H1 (cell line): ENCODE measurements at regions not wholly inside any gene's neighbourhood (a gene's known extent, or its start where the extent isn't known, plus 50 kb on each side); places are given as distances from the start of the nearest gene placed in this dataset.

Experiments used
- CTCF ChIA-PET: fragments of 300-600 bp; sonication (Branson Sonifier 250); formaldehyde crosslinking; loops from one replicate; lab custom pipeline; 2021; ENCODE audit not compliant: partially characterized antibody; lab: Charles Lee
- POLR2A ChIA-PET: fragments of 300-600 bp; sonication (Branson Sonifier 250); formaldehyde crosslinking; loops from one replicate; lab custom pipeline; 2021; ENCODE audit warnings: inconsistent platforms; ENCODE audit not compliant: partially characterized antibody; lab: Charles Lee
- DNase-seq, 2 experiments: peaks; one replicate each; pipeline versions ENCODE4 v3.0.0 to v3.0.0-alpha.2; 2010 to 2022; ENCODE audit warnings: low spot score in 2 of 2, low read depth in 1 of 2, mixed read lengths in 1 of 2
- FAIRE-seq: peaks from 2 replicates; lab custom pipeline; 2011; peaks lifted over from hg19 to GRCh38; lab: Jason Lieb, UNC
- H2AFZ ChIP-seq: 2 replicates; pipeline ENCODE4 v1.8.1; 2012; ENCODE audit warnings: low read length, inconsistent platforms
- H2AK5ac ChIP-seq: 2 replicates; pipeline ENCODE4 v1.6.1; 2013; ENCODE audit warnings: low read depth, low read length
- H2BK120ac ChIP-seq: replicated peaks from 2 replicates; pipeline ENCODE3; 2013; ENCODE audit warnings: low read depth, low read length, inconsistent platforms
- H2BK12ac ChIP-seq: 2 replicates; pipeline ENCODE4 v1.6.1; 2013; ENCODE audit warnings: low read depth, low read length
- H2BK15ac ChIP-seq: 2 replicates; pipeline ENCODE4 v1.6.1; 2013; ENCODE audit warnings: low read length
- H2BK20ac ChIP-seq: 2 replicates; pipeline ENCODE4 v1.6.1; 2013; ENCODE audit warnings: low read length
- H2BK5ac ChIP-seq: 2 replicates; pipeline ENCODE4 v1.6.1; 2013; ENCODE audit warnings: low read depth, low read length
- H3K14ac ChIP-seq: 2 replicates; pipeline ENCODE4 v1.6.1; 2013; ENCODE audit warnings: inconsistent platforms; ENCODE audit not compliant: insufficient read length
- H3K18ac ChIP-seq: 2 replicates; pipeline ENCODE4 v1.6.1; 2013; ENCODE audit warnings: low read length; ENCODE audit errors: extremely low read depth
- H3K23ac ChIP-seq: 2 replicates; pipeline ENCODE4 v1.6.1; 2013; ENCODE audit warnings: inconsistent platforms; ENCODE audit not compliant: insufficient read length
- H3K23me2 ChIP-seq: 2 replicates; pipeline ENCODE4 v1.6.1; 2013; ENCODE audit warnings: low read depth, low read length
- H3K27ac ChIP-seq: 2 replicates; pipeline ENCODE4 v1.6.1; 2011; ENCODE audit warnings: low read depth, low read length, inconsistent platforms
- H3K27me3 ChIP-seq, 4 experiments: replicated peaks in 1 of 4; 1 replicate in 1 of 4; 2 replicates in 3 of 4; pipeline versions ENCODE4 v1.6.1 to v1.8.1; 2011 to 2013; ENCODE audit warnings: low read length in 3 of 4, mild to moderate bottlenecking in 3 of 4, inconsistent platforms in 2 of 4, mixed read lengths in 2 of 4, moderate library complexity in 1 of 4; ENCODE audit not compliant: control insufficient read depth in 3 of 4, insufficient read depth in 3 of 4; ENCODE audit errors: extremely low read depth in 1 of 4
- H3K36me3 ChIP-seq, 4 experiments: 2 replicates each; pipeline versions ENCODE4 v1.6.1 to v1.8.1; 2011 to 2013; ENCODE audit warnings: mild to moderate bottlenecking in 4 of 4, low read length in 3 of 4, moderate library complexity in 2 of 4, control low read depth in 1 of 4, inconsistent platforms in 1 of 4; ENCODE audit not compliant: insufficient read depth in 4 of 4, control insufficient read depth in 2 of 4
- H3K4ac ChIP-seq: replicated peaks from 2 replicates; pipeline ENCODE3; 2013; ENCODE audit warnings: low read length, low read depth, mixed read lengths, inconsistent platforms; ENCODE audit not compliant: insufficient read length
- H3K4me1 ChIP-seq, 4 experiments: replicated peaks in 1 of 4; 1 replicate in 1 of 4; 2 replicates in 3 of 4; pipeline versions ENCODE4 v1.6.1 to v1.8.1; 2011 to 2013; ENCODE audit warnings: low read length in 3 of 4, inconsistent platforms in 2 of 4, mixed read lengths in 1 of 4; ENCODE audit not compliant: insufficient read depth in 4 of 4, control insufficient read depth in 3 of 4
- H3K4me2 ChIP-seq, 2 experiments: 2 replicates each; pipeline versions ENCODE4 v1.6.1 to v1.8.1; 2011 to 2013; ENCODE audit warnings: low read depth in 2 of 2, low read length in 2 of 2, control low read depth in 1 of 2, inconsistent platforms in 1 of 2, mild to moderate bottlenecking in 1 of 2; ENCODE audit not compliant: insufficient read depth in 1 of 2
- H3K4me3 ChIP-seq, 4 experiments: fragments of 200-600, 300-600 bp in 1 of 4; sonication (generic), shearing (Covaris generic), sonication (Bioruptor Twin) in 1 of 4; 2 replicates each; pipeline versions ENCODE4 v1.5.1 to v1.8.1; 2011 to 2016; ENCODE audit warnings: low read length in 4 of 4, low read depth in 3 of 4, control low read depth in 2 of 4, inconsistent platforms in 2 of 4, mild to moderate bottlenecking in 2 of 4, mixed read lengths in 1 of 4, moderate library complexity in 1 of 4; ENCODE audit not compliant: insufficient read depth in 2 of 4; ENCODE audit errors: extremely low read depth in 1 of 4
- H3K56ac ChIP-seq: replicated peaks from 2 replicates; pipeline ENCODE3; 2013; ENCODE audit warnings: low read depth, mild to moderate bottlenecking, mixed read lengths, low read length, inconsistent platforms; ENCODE audit not compliant: insufficient read length
- H3K79me1 ChIP-seq: 2 replicates; pipeline ENCODE4 v1.6.1; 2013; ENCODE audit warnings: low read depth, low read length, control low read depth
- H3K79me2 ChIP-seq, 2 experiments: 2 replicates each; pipeline versions ENCODE4 v1.6.1 to v1.8.1; 2012 to 2013; ENCODE audit warnings: low read length in 2 of 2, mild to moderate bottlenecking in 2 of 2, inconsistent platforms in 1 of 2; ENCODE audit not compliant: insufficient read depth in 2 of 2, control insufficient read depth in 1 of 2
- H3K9ac ChIP-seq, 4 experiments: replicated peaks in 1 of 4; 1 replicate in 1 of 4; 2 replicates in 3 of 4; pipeline versions ENCODE4 v1.6.1 to v1.8.1; 2011 to 2013; ENCODE audit warnings: low read depth in 3 of 4, low read length in 3 of 4, control low read depth in 2 of 4, mild to moderate bottlenecking in 2 of 4, moderate library complexity in 2 of 4, inconsistent platforms in 1 of 4; ENCODE audit errors: extremely low read depth in 1 of 4
- H3K9me3 ChIP-seq, 2 experiments: 2 replicates each; pipeline versions ENCODE4 v1.6.1 to v1.8.1; 2012 to 2013; ENCODE audit warnings: mild to moderate bottlenecking in 2 of 2, moderate library complexity in 2 of 2, control low read depth in 1 of 2, inconsistent platforms in 1 of 2, low read depth in 1 of 2, low read length in 1 of 2, mixed read lengths in 1 of 2; ENCODE audit not compliant: insufficient read depth in 2 of 2
- H4K20me1 ChIP-seq, 2 experiments: replicated peaks in 1 of 2; 2 replicates each; pipeline versions ENCODE3 to v1.8.1; 2011 to 2013; ENCODE audit warnings: inconsistent platforms in 2 of 2, low read length in 2 of 2, mild to moderate bottlenecking in 1 of 2; ENCODE audit not compliant: insufficient read depth in 2 of 2, control insufficient read depth in 1 of 2
- H4K5ac ChIP-seq: 2 replicates; pipeline ENCODE4 v1.6.1; 2013; ENCODE audit warnings: low read length, low read depth, mixed read lengths, inconsistent platforms; ENCODE audit not compliant: insufficient read length
- H4K8ac ChIP-seq: 2 replicates; pipeline ENCODE4 v1.8.0; 2013; ENCODE audit warnings: mild to moderate bottlenecking, moderate library complexity, low read length, inconsistent platforms; ENCODE audit not compliant: insufficient read depth; ENCODE audit errors: extremely low read depth
- H4K91ac ChIP-seq: replicated peaks from 2 replicates; pipeline ENCODE3; 2013; ENCODE audit warnings: low read length, mixed read lengths, inconsistent platforms; ENCODE audit not compliant: insufficient read length
- CTCF ChIP-seq, 3 experiments: IDR thresholded peaks; 1 replicate in 2 of 3; 2 replicates in 1 of 3; pipeline versions ENCODE4 v1.5.1 to v1.6.1; 2011; ENCODE audit warnings: low read length in 3 of 3, mild to moderate bottlenecking in 3 of 3, inconsistent platforms in 2 of 3, low read depth in 1 of 3, moderate library complexity in 1 of 3; ENCODE audit not compliant: insufficient read depth in 1 of 3; ENCODE audit errors: control extremely low read depth in 1 of 3
- EZH2 ChIP-seq: fragments of 200-600 bp; sonication (generic); IDR thresholded peaks from 2 replicates; pipeline ENCODE4 v1.7.1; 2012; ENCODE audit warnings: low read depth, mild to moderate bottlenecking, moderate library complexity, low read length, inconsistent platforms; ENCODE audit not compliant: severe bottlenecking
- GTF2F1 ChIP-seq: IDR thresholded peaks from 2 replicates; pipeline ENCODE4 v1.6.1; 2012; ENCODE audit warnings: low read depth, low read length, improper control_type of control experiment, borderline replicate concordance
- MAX ChIP-seq: IDR thresholded peaks from 2 replicates; pipeline ENCODE4 v1.6.1; 2012; ENCODE audit warnings: inconsistent platforms
- NANOG ChIP-seq: IDR thresholded peaks from 2 replicates; pipeline ENCODE4 v1.6.1; 2011; ENCODE audit warnings: low read length, low read depth, mild to moderate bottlenecking, inconsistent platforms; ENCODE audit not compliant: insufficient read depth, poor library complexity, severe bottlenecking
- RNF2 ChIP-seq: fragments of 200-900, 300-1000 bp; sonication (generic); IDR thresholded peaks from 2 replicates; pipeline ENCODE4 v1.7.1; 2016; ENCODE audit warnings: borderline replicate concordance, low read depth, mild to moderate bottlenecking, antibody characterized with exemption, low read length; ENCODE audit not compliant: poor library complexity, severe bottlenecking; ENCODE audit errors: missing control alignments
- SRF ChIP-seq: IDR thresholded peaks from 2 replicates; pipeline ENCODE4 v1.6.1; 2011; ENCODE audit warnings: mild to moderate bottlenecking, low read depth, low read length, moderate library complexity
- TBP ChIP-seq: IDR thresholded peaks from 2 replicates; pipeline ENCODE4 v1.6.1; 2011; ENCODE audit warnings: low read depth, low read length, improper control_type of control experiment
- WGBS, 2 experiments: shearing (Covaris generic) in 1 of 2; methylation state at CpG; one replicate each; pipeline versions ENCODE4 v1.1.6 to v1.1.7; 2013 to 2015; ENCODE audit warnings: low lambda C conversion rate in 2 of 2, mixed read lengths in 2 of 2, inconsistent platforms in 1 of 2, low coverage in 1 of 2, missing lambda C conversion rate in 1 of 2; ENCODE audit not compliant: insufficient replicate concordance in 2 of 2, insufficient coverage in 1 of 2, insufficient read length in 1 of 2; ENCODE audit errors: extremely low coverage in 1 of 2, missing lambda C conversion rate in 1 of 2; 5-methylcytosine and 5-hydroxymethylcytosine counted together

GRCh38 chr2:67462738-67463496 lies 65.8 kb downstream of the ETAA1 start:
- H3K9me3 ChIP-seq: no peaks in the 10 kb centered on the region
- H3K23me2 ChIP-seq: no peaks in the 10 kb centered on the region
- ChIA-PET POLR2A (interaction anchor here (0.7 kb wide), 1 partner anchor 122 kb away, joined by 3 read pairs; no protein-coding TSS in a partner anchor), CTCF (interaction anchor here (0.6 to 1.2 kb wide), 4 partner anchors 12 to 1774 kb away, joined by 3 to 4 read pairs (median 3); no protein-coding TSS in a partner anchor)
- no peaks in the 10 kb centered on the region for H3K36me3 ChIP-seq
- no peak overlapping the region for H2BK12ac ChIP-seq
- no peak for FAIRE-seq
- H3K79me2 ChIP-seq: no peaks in the 10 kb centered on the region
- H2AFZ ChIP-seq: no peak overlapping the region
- H2BK20ac ChIP-seq: no peak overlapping the region
- no peak overlapping the region for H3K18ac ChIP-seq
- H2AK5ac ChIP-seq: no peak overlapping the region
- H4K8ac ChIP-seq: no peak overlapping the region
- WGBS, 2 experiments: 100% methylated on average over 2 of the region's 2 CpGs; no CpG with 5 or more reads in 1 of the 2 experiments
- H4K5ac ChIP-seq: no peak overlapping the region
- H3K4me2 ChIP-seq: no peak overlapping the region
- no peaks in the 10 kb centered on the region for H3K4me1 ChIP-seq
- H3K27ac ChIP-seq: no peak overlapping the region
- DNase-seq: no peak
- no peak overlapping the region for H3K4ac ChIP-seq
- no peak overlapping the region for H2BK120ac ChIP-seq
- H3K79me1 ChIP-seq: no peaks in the 10 kb centered on the region
- H4K20me1 ChIP-seq: no peaks in the 10 kb centered on the region
- no peak overlapping the region for H3K23ac ChIP-seq
- H3K14ac ChIP-seq: no peak overlapping the region
- no peak overlapping the region for H2BK15ac ChIP-seq
- H2BK5ac ChIP-seq: no peak overlapping the region
- H3K56ac ChIP-seq: no peak overlapping the region
- no peak overlapping the region for H3K4me3 ChIP-seq
- H3K27me3 ChIP-seq: no peaks in the 10 kb centered on the region
- no peak overlapping the region for H4K91ac ChIP-seq
- no peak overlapping the region for H3K9ac ChIP-seq
- no peak for TF ChIP-seq NANOG
- no peak for TF ChIP-seq RNF2
- TF ChIP-seq EZH2: no peak
- no peak for TF ChIP-seq CTCF (IDR thresholded peaks at IDR 0.05; ENCODE audit: control extremely low read depth in 1 of 3, insufficient read depth in 1 of 3, low read depth in 1 of 3, low read length in 3 of 3)
- TF ChIP-seq SRF: no peak
- no peak for TF ChIP-seq MAX
- TF ChIP-seq GTF2F1: no peak
- TF ChIP-seq TBP: no peak
